GM21528 (cell line): ENCODE measurements at regions not wholly inside any gene's neighbourhood (a gene's known extent, or its start where the extent isn't known, plus 50 kb on each side); places are given as distances from the start of the nearest gene placed in this dataset.
"Not testable (repeated sequence)": the region's sequence is repeated elsewhere in the genome, so short reads cannot be mapped to it uniquely, and the experiment has no call there.

Source experiments
- ATAC-seq: cut with Tn5 transposase; IDR thresholded peaks from one replicate; pipeline ENCODE4 v1.9.1; 2021; ENCODE audit warnings: mild to moderate bottlenecking, moderate library complexity; ENCODE audit not compliant: unreplicated experiment, low FRiP score

GRCh38 chr9:25850803-25851202 is 172.6 kb upstream of the TUSC1 start:
- ATAC-seq, result no peak

- no peak for ATAC-seq
Measured at GRCh38 chr9:25845867-25846266, 167.6 kb upstream of the TUSC1 start.

GRCh38 chr9:25830381-25830780 is 152.1 kb upstream of the TUSC1 start:
- ATAC-seq, result no peak

GRCh38 chr9:25827626-25828025 is 149.4 kb upstream of the TUSC1 start:
- ATAC-seq, result no peak

- no peak for ATAC-seq
Measured at GRCh38 chr9:25816439-25816838, 138.2 kb upstream of the TUSC1 start.

GRCh38 chr9:25814023-25814422 is 135.8 kb upstream of the TUSC1 start:
- ATAC-seq, result no peak

- no peak for ATAC-seq
Measured at GRCh38 chr9:25813478-25813877, 135.2 kb upstream of the TUSC1 start.

- no peak for ATAC-seq
Measured at GRCh38 chr9:25808554-25808953, 130.3 kb upstream of the TUSC1 start.

GRCh38 chr9:25804856-25805255 is 126.6 kb upstream of the TUSC1 start:
- ATAC-seq, result no peak

- not testable (repeated sequence) for ATAC-seq
Measured at GRCh38 chr9:25801989-25802388, 123.7 kb upstream of the TUSC1 start.

- no peak for ATAC-seq
Measured at GRCh38 chr9:25773805-25774204, 95.6 kb upstream of the TUSC1 start.

GRCh38 chr9:25755951-25756350 is 77.7 kb upstream of the TUSC1 start:
- ATAC-seq, result no peak

- ATAC-seq, result no peak
Measured at GRCh38 chr9:25752398-25752797, 74.2 kb upstream of the TUSC1 start.

GRCh38 chr9:25742256-25742655 is 64.0 kb upstream of the TUSC1 start:
- no peak for ATAC-seq

- ATAC-seq, result no peak
Measured at GRCh38 chr9:25733336-25733982, 55.2 kb upstream of the TUSC1 start.

- not testable (repeated sequence) for ATAC-seq
Measured at GRCh38 chr9:25731895-25732794, 53.9 kb upstream of the TUSC1 start.
